NCI-H82 treated with DMSO at 0.1 percent for 48 hours (cell line): ENCODE measurements at regions not wholly inside any gene's neighbourhood (a gene's known extent, or its start where the extent isn't known, plus 50 kb on each side); places are given as distances from the start of the nearest gene placed in this dataset.
A peak's percentile ranks its signal among the peaks of the same experiment; 100 is the strongest.

ENCODE experiments used
- DNase-seq: peaks from one replicate; lab custom pipeline; 2025; ENCODE audit not compliant: unreplicated experiment; lab: John Stamatoyannopoulos, UW

DNA sequence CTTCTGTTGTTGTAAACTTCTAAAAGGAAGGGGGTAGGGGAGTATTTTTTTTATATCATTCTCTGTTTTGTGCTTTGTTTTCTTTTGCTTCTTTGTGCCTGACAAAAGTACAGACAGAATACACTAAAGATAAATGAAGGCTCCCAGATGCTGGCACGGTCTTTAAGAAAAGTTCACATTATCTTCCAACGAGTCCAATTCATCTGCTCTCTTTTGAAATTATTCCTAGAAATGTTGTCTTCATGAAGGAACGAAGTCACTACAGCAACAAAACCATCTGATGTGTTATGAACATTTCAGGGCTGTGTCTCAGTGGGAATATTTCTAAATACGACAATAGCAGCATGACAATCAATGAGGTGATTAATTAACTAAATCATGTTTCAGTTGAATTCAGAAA lies 813.8 kb upstream of the HTR2C start:
- no peak for DNase-seq

GRCh38 chrX:113759422-113759821 lies 824.5 kb upstream of the HTR2C start:
- DNase-seq, result no peak

- DNase-seq, result no peak
Observed at GRCh38 chrX:113747274-113747973, 836.5 kb upstream of the HTR2C start.

DNA sequence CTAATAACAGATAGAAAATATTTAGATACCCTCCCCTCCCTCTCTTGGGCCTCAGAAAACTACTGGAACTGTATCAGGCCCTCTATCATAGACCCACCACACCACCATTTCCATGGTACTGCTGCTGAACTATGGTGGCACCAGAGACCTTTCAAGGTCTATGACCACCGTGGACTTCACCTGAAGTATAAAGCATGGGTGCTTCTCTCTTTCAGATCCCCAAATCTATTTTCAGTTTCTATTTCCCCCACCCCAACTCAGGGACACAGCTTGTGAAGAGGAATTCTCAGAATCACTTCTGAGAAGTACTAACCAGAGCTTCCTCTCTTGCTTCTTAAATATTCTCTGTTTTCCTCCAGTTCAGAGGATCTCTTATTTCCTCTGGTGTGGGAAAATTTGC lies 840.8 kb upstream of the HTR2C start:
- DNase-seq, result no peak

- DNase-seq, result no peak
Observed at GRCh38 chrX:113741744-113742143, 842.1 kb upstream of the HTR2C start.

- no peak for DNase-seq
Observed at GRCh38 chrX:113728937-113729336, 854.9 kb upstream of the HTR2C start.

DNA sequence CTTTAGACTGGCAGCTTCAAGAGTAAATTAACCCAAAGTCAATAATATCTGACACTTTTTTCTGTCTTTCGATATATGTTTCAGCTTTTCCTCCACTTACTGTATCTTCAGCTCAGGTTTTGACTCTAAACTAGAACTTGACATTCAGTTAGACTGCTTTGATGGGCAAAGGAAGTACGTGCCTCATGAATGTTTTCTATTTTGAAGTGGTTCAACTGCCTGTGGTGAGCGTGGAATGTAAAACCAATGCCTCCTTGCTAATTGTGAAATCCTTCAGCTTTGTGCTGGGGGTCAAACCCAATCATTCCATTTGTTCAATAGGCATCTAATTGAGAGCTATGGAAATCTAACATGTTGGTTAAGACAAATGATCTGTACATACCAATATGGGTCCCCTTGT lies 857.0 kb upstream of the HTR2C start:
- no peak for DNase-seq

DNA sequence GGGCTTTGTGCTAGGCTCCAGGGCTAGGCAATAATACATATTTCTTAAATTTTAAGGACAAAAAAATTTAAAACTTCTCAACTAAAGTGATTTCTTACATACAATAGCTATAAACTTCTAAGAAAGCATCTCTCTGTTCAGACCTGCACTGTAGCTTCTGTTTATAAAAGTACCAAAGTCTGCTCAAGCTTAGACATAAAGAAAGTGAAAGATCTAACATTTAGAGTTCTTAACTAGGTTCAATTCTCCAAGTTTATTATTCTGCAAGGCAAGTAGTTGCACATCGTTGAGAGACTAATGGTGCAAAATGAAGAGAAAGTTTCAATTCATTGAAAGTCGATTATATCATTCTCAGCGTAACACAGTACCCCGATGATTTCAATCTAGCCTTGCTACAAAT lies 857.4 kb upstream of the HTR2C start:
- DNase-seq, result no peak

DNA sequence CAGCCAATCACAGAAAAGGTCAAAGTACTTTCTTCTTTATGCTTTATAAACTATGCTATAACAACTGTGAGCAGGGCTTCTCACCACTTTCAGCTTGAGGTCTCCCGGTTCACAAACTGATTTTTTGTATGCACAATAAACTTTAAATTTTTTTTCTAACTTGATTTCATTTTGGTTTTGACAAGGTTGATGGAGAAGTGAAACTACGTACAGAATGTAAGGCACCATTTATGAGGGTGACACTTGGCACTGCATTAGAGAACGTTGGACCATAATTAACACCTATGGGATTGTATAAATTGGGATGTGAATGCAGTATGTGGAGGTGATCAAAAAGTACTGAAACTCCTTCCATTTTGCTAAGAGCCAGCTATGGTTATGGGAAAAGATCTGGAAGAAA lies 857.9 kb upstream of the HTR2C start:
- DNase-seq, result no peak

DNA sequence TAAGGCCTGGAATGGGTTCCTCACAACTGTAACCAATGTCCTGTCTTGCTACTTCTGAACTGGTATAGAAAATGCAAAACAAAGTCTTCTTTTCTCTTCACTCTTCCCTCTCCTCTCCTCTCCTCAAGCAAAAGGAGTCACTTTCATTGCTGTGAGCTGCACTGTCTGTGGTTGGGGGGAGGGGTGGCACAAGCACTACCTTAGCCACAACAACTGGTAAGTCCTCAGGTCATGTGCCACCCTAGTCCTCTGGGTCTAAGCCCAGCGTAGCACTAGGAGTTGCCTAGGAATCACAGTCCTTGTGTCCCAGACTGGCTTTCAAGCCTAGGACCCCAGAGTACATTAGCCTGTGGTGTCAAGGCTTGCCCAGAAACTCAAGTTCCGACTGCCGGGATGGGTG lies 859.3 kb upstream of the AMOT start:
- no peak for DNase-seq

- no peak for DNase-seq
Observed at GRCh38 chrX:113675278-113675677, 834.6 kb upstream of the AMOT start.

GRCh38 chrX:113651306-113651705 lies 810.7 kb upstream of the AMOT start:
- DNase-seq, result no peak

DNA sequence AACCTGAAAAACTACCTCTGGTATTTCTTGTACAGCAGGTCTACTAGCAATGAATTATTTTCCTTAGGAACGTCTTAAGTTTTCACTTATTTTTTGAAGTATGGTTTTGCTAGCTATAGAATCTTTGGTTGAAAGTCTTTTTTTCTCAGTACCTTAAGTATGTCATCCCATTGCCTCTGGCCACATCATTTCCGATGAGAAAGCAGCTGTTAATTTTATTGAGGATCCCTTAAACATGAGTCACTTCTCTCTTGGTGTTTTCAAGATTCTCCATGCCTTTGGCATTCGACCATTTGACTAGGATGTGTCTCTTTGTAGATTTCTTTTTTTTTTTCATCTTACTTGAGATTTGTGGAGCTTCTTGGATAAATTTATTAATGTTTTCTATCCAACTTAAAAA lies 803.8 kb upstream of the AMOT start:
- DNase-seq, result no peak

GRCh38 chrX:113634565-113634964 lies 793.9 kb upstream of the AMOT start:
- no peak for DNase-seq

GRCh38 chrX:113629326-113629725 lies 788.7 kb upstream of the AMOT start:
- DNase-seq, result no peak

GRCh38 chrX:113594123-113594841 lies 753.7 kb upstream of the AMOT start:
- DNase-seq, result no peak

DNA sequence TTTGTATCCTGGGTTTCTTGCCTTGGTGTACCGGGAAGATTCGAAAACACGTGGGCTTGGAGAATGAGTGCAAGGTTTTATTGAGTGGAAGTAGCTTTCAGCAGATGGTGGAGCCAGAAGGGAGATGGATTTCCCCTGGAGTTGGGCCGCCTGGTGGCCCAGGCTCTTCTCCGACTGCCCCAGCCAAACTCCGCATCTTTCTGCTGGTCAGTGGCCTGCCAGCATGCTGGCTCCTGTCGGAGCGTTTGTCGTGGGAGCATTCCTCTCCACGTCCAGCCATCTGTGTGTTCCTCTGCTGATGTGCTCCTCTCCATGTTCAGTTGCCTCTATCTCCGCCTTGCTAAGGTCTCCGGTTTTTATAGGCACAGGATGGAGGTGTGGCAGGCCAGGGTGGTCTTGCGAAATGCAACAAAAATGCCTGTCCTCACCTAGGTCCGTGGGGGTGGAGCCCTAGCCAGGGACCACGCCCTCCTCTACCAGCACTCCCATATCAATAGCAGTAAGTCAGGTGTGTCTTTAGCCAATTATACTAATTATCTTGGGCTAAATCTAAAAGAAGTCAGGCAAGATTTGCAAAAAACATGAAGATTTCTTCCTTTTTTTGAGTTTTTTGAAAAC lies 745.8 kb upstream of the AMOT start:
- no peak for DNase-seq

- no peak for DNase-seq
Observed at GRCh38 chrX:113580486-113580885, 739.9 kb upstream of the AMOT start.

DNA sequence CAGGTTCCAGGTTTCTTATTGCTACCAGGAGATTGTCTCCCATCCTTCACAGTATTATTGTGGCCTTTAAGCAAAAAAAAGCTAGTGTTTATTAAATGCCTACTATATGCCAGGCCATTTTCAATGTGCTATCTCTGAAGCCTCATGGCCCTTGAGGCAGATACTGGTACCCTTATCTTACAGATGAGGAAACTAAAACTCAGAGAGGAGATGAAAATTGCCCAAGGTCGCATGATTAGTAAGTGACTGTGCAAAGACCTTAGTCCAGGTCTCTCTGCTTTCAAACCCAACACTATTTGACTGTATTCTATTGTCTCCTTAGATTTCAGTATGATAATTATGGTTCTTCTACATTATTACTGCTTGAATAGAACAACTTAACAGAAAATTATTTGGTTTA lies 717.9 kb upstream of the AMOT start:
- no peak for DNase-seq

DNA sequence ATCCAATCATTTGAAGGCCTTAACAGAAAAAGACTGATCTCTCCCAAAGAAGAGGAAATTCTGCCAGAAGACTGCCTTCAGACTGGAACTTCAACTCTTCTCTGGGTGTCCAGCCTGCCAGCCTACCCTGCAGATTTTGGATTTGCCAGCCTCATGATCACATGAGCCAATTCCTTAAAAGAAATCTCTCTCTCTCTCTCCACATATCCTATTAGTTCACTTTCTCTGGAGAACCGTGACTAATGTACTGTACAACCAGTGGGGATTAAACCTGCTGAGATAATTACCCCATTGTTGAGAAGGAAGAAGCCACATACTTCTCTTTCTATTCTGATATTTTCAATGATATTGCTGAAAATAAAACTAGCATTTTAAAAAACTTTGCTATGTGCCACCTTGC lies 711.3 kb upstream of the AMOT start:
- peak; percentile 12 for DNase-seq

GRCh38 chrX:113548308-113549015 lies 707.8 kb upstream of the AMOT start:
- no peak for DNase-seq

DNA sequence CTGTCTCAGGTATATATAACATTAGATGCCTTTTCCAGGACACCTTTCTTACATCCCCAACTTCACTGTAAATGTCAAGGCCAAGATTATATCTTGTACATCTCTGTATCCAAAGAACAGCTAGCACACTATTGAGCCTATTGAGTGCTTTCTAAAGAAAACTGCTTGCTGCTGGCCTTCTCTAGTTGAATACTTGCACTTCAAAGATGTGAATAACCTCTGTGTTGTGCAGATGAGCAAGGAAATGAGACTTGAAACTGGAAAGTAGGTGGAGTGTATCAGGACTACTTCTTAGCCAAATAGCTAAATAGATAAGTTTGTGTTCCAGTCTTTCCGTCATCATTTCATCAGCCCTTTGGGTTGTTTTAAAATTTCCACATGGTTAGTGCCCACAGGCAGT lies 704.4 kb upstream of the AMOT start:
- DNase-seq, result no peak
